CD14-positive monocyte (primary cell): ENCODE measurements at regions not wholly inside any gene's neighbourhood (a gene's known extent, or its start where the extent isn't known, plus 50 kb on each side); places are given as distances from the start of the nearest gene placed in this dataset.

Experiments
- DNase-seq, 3 donors: peaks; one replicate each; pipeline ENCODE4 v3.0.0-alpha.2; 2011 to 2022
- H2AFZ ChIP-seq: 2 replicates; pipeline ENCODE4 v1.6.0; 2012; ENCODE audit warnings: mild to moderate bottlenecking, low read depth, low read length, inconsistent platforms; ENCODE audit not compliant: insufficient read depth, poor library complexity, severe bottlenecking
- H3K27ac ChIP-seq, 2 donors: 1 replicate in 1 of 2; 2 replicates in 1 of 2; pipeline ENCODE4 v1.5.1; 2012 to 2013; ENCODE audit warnings: low read length in 2 of 2, control low read depth in 1 of 2, inconsistent platforms in 1 of 2, low read depth in 1 of 2, mild to moderate bottlenecking in 1 of 2
- H3K27me3 ChIP-seq, 2 donors: one replicate each; pipeline versions ENCODE4 v1.6.0 to v1.6.1; 2011 to 2013; ENCODE audit warnings: low read length in 2 of 2; ENCODE audit not compliant: control insufficient read depth in 2 of 2, insufficient read depth in 2 of 2
- H3K36me3 ChIP-seq, 2 donors: replicated peaks in 1 of 2; 1 replicate in 1 of 2; 2 replicates in 1 of 2; pipeline versions ENCODE4 v1.5.1 to v1.6.1; 2012 to 2013; ENCODE audit warnings: low read length in 2 of 2, control low read depth in 1 of 2, inconsistent platforms in 1 of 2, mild to moderate bottlenecking in 1 of 2; ENCODE audit not compliant: insufficient read depth in 2 of 2, control insufficient read depth in 1 of 2
- H3K4me1 ChIP-seq, 2 donors: 1 replicate in 1 of 2; 2 replicates in 1 of 2; pipeline versions ENCODE4 v1.5.1 to v1.6.1; 2012 to 2013; ENCODE audit warnings: low read length in 2 of 2, control low read depth in 1 of 2, inconsistent platforms in 1 of 2, mild to moderate bottlenecking in 1 of 2, moderate library complexity in 1 of 2; ENCODE audit not compliant: insufficient read depth in 2 of 2, control insufficient read depth in 1 of 2
- H3K4me2 ChIP-seq: replicated peaks from 2 replicates; pipeline ENCODE3; 2012; ENCODE audit warnings: low read length, moderate library complexity, mild to moderate bottlenecking; ENCODE audit not compliant: poor library complexity, severe bottlenecking; ENCODE audit errors: extremely low read depth
- H3K4me3 ChIP-seq, 3 experiments: fragments of 200-600 bp in 1 of 3; sonication (generic) in 1 of 3; replicated peaks in 1 of 3; 1 replicate in 2 of 3; 2 replicates in 1 of 3; pipeline ENCODE4 v1.5.1; 2011 to 2013; ENCODE audit warnings: low read length in 3 of 3, mild to moderate bottlenecking in 3 of 3, control low read depth in 2 of 3, low read depth in 2 of 3, inconsistent platforms in 1 of 3, moderate library complexity in 1 of 3
- H3K79me2 ChIP-seq: 2 replicates; pipeline ENCODE4 v1.6.0; 2012; ENCODE audit warnings: mild to moderate bottlenecking, control low read depth, inconsistent platforms, low read length, moderate library complexity; ENCODE audit not compliant: insufficient read depth
- H3K9ac ChIP-seq: 2 replicates; pipeline ENCODE4 v1.6.0; 2017; ENCODE audit warnings: low read length, mild to moderate bottlenecking; ENCODE audit not compliant: insufficient read depth, poor library complexity, severe bottlenecking
- H3K9me3 ChIP-seq, 2 donors: replicated peaks in 1 of 2; 1 replicate in 1 of 2; 2 replicates in 1 of 2; pipeline versions ENCODE4 v1.5.1 to v1.6.1; 2012 to 2013; ENCODE audit warnings: low read length in 2 of 2, control low read depth in 1 of 2; ENCODE audit not compliant: control insufficient read depth in 1 of 2, insufficient read depth in 1 of 2
- H4K20me1 ChIP-seq: 2 replicates; pipeline ENCODE4 v1.6.0; 2012; ENCODE audit warnings: mild to moderate bottlenecking, low read length, control low read depth, moderate library complexity; ENCODE audit not compliant: insufficient read depth
- H3K27ac Mint-ChIP-seq, 7 donors: one replicate each; pipeline ENCODE4 v1.8.0; 2020; ENCODE audit warnings: mild to moderate bottlenecking in 7 of 7, mixed read lengths in 7 of 7, moderate library complexity in 6 of 7, inconsistent platforms in 2 of 7
- H3K27me3 Mint-ChIP-seq, 3 donors: one replicate each; pipeline ENCODE4 v1.8.0; 2021 to 2022; ENCODE audit warnings: low read depth in 3 of 3, mild to moderate bottlenecking in 3 of 3, mixed read lengths in 3 of 3, moderate library complexity in 3 of 3, inconsistent platforms in 1 of 3
- H3K36me3 Mint-ChIP-seq, 2 donors: one replicate each; pipeline ENCODE4 v1.8.0; 2020; ENCODE audit warnings: mixed read lengths in 2 of 2, inconsistent platforms in 1 of 2, mild to moderate bottlenecking in 1 of 2
- H3K4me1 Mint-ChIP-seq: one replicate; pipeline ENCODE4 v1.8.0; 2020; ENCODE audit warnings: mild to moderate bottlenecking, mixed read lengths
- H3K4me3 Mint-ChIP-seq, 2 donors: one replicate each; pipeline ENCODE4 v1.8.0; 2020; ENCODE audit warnings: mild to moderate bottlenecking in 2 of 2, mixed read lengths in 2 of 2, moderate library complexity in 1 of 2
- H3K9me3 Mint-ChIP-seq, 7 donors: one replicate each; pipeline ENCODE4 v1.8.0; 2020 to 2022; ENCODE audit warnings: mixed read lengths in 7 of 7, mild to moderate bottlenecking in 6 of 7, moderate library complexity in 6 of 7, inconsistent platforms in 2 of 7
- WGBS: methylation state at CpG from one replicate; pipeline ENCODE4 v1.1.5; 2013; ENCODE audit warnings: missing lambda C conversion rate; ENCODE audit not compliant: insufficient coverage; 5-methylcytosine and 5-hydroxymethylcytosine counted together
- intact Hi-C, 2 donors: fragments of 100-400 bp; cut with micrococcal nuclease; formaldehyde crosslinking; loops; one replicate each; pipeline versions ENCODE4 v1.15.0 to v1.15.1; 2023
- TF ChIP-seq, protein P1 (sequence below): fragments of 200-600 bp; IDR thresholded peaks from one replicate; pipeline ENCODE4 v1.8.0; 2022; ENCODE audit warnings: antibody characterized with exemption, mild to moderate bottlenecking

DNA sequence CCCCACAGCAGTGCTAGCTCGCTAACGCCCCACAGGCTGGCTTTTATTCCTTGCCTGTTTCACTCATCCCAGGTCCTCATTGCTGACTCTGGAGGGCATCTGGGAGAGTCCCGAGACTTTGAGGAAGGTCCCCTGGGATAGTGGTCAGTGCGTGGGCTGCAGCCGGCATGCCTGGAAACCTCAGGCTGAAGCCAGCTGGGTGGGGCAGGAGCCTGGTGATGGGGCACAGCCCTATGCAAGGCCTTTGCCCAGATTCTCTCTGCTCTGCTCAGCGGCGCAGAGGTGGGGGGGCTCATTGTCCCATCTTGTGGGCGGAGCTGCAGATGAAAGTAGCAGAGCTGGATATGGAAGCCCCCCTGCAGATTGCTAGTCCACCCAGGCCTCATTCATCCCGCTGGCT lies 55.7 kb upstream of the SMAD6 start:
- Mint-ChIP-seq H3K27ac (no peak overlapping the region), H3K4me1 (peaks cover 6% of the 10 kb centered on the region), H3K36me3 (no peaks in the 10 kb centered on the region), H3K9me3 (no peaks in the 10 kb centered on the region), H3K27me3 (peaks cover 0 to 7% (median 1%) of the 10 kb centered on the region in 3 donors), H3K4me3 (no peak overlapping the region)
- Histone ChIP-seq H3K4me2 (no peak overlapping the region), H3K9ac (no peak overlapping the region), H3K4me3 (no peak overlapping the region), H3K79me2 (no peaks in the 10 kb centered on the region), H3K36me3 (no peaks in the 10 kb centered on the region), H3K27ac (no peak overlapping the region), H3K27me3 (no peaks in the 10 kb centered on the region), H4K20me1 (no peaks in the 10 kb centered on the region), H3K9me3 (no peaks in the 10 kb centered on the region), H2AFZ (no peak overlapping the region), H3K4me1 (no peaks in the 10 kb centered on the region)
- no peak for DNase-seq
- intact Hi-C loops, result no loop called here
- TF ChIP-seq, protein P1, sequence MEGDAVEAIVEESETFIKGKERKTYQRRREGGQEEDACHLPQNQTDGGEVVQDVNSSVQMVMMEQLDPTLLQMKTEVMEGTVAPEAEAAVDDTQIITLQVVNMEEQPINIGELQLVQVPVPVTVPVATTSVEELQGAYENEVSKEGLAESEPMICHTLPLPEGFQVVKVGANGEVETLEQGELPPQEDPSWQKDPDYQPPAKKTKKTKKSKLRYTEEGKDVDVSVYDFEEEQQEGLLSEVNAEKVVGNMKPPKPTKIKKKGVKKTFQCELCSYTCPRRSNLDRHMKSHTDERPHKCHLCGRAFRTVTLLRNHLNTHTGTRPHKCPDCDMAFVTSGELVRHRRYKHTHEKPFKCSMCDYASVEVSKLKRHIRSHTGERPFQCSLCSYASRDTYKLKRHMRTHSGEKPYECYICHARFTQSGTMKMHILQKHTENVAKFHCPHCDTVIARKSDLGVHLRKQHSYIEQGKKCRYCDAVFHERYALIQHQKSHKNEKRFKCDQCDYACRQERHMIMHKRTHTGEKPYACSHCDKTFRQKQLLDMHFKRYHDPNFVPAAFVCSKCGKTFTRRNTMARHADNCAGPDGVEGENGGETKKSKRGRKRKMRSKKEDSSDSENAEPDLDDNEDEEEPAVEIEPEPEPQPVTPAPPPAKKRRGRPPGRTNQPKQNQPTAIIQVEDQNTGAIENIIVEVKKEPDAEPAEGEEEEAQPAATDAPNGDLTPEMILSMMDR, result no peak
- 88% methylated on average over 8 of the region's 9 CpGs for WGBS

- Histone ChIP-seq H3K27me3 (no peaks in the 10 kb centered on the region), H3K36me3 (no peaks in the 10 kb centered on the region), H3K4me3 (no peak overlapping the region), H2AFZ (no peak overlapping the region), H3K4me2 (no peak overlapping the region), H4K20me1 (no peaks in the 10 kb centered on the region), H3K9ac (no peak overlapping the region), H3K79me2 (no peaks in the 10 kb centered on the region), H3K27ac (no peak overlapping the region), H3K9me3 (no peaks in the 10 kb centered on the region), H3K4me1 (no peaks in the 10 kb centered on the region)
- Mint-ChIP-seq H3K27me3 (peaks cover 0 to 7% (median 1%) of the 10 kb centered on the region in 3 donors), H3K4me3 (no peak overlapping the region), H3K36me3 (no peaks in the 10 kb centered on the region), H3K27ac (no peak overlapping the region), H3K4me1 (peaks cover 6% of the 10 kb centered on the region), H3K9me3 (no peaks in the 10 kb centered on the region)
- DNase-seq, result no peak
- intact Hi-C loops, result no loop called here
- TF ChIP-seq, protein P1, result no peak
Observed at GRCh38 chr15:66646799-66647198, 55.2 kb upstream of the SMAD6 start.
